Fibroblast of skin of left quadriceps (primary cell): ENCODE measurements at regions not wholly inside any gene's neighbourhood (a gene's known extent, or its start where the extent isn't known, plus 50 kb on each side); places are given as distances from the start of the nearest gene placed in this dataset.

Source experiments
- DNase-seq, 2 experiments: peaks; one replicate each; pipeline ENCODE4 v3.0.0-alpha.2; 2013; ENCODE audit warnings: low read depth in 2 of 2

DNA sequence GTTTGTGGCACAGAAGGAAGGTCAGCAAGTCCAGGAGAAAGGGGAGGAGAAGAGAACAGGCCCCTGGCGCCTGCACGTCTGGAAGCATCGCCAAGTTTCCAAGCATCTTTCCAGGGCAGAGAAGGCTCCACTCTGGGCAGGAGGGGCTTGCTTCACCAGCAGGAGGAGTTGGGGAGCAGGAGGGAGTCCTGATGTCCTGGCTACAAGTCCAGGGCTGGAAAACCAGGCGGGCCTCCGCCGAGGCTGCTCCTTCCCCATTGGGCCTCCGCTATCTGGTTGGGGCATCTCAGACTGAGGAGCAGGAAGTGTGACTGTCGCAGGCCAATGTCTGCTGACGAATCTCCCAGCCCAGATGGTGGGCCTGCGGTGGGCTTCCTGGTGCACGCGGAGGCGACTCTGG lies 421.9 kb downstream of the PREX1 start:
- DNase-seq: no peak

DNA sequence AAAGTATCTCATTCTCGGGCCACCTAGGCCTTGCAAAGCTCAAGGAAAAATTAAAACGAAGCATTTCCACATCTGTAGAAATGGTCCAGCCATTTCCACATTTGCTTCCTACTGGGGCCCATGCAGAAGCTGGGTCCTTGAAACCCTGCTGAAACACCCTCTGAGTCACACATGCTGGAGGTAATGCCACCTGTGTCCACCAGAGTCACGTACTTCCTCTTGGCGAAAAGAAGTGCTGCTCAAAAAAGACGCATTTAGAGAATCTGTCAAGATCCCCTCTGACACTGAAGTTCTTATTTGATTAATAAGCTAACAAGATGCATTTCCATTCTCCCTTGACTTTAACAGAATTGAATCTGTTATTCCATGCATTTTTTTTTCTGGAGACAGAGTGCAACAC lies 423.2 kb downstream of the PREX1 start:
- DNase-seq: no peak

DNA sequence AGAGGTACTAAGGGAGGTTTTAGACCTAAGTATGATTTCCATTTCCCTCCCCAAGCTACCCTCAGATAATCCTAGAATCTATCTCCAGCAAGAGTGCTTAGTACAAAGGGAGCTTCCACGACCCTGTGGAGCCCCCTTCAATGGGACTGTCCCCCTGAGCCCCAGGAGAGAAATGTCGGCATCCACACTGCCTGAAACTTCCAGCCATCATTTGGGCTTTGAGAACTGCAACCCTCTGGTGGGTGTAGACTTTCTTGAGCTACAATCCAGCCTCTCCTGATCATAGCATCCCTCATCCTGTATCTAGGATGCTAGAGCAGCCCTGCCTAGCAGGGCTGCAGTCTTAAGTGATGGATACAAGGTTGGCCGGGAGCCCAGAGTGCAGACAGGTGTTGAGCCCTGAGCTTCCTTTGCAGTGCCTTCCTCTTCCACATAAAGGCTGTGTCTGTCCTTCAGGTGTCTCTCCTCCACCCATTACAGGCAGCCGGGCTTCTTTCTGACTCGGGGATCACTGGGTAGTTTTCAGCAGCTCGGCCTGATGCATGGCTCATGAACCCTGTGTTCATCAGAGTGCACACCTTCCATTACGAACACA lies 424.5 kb downstream of the PREX1 start:
- no peak for DNase-seq

DNA sequence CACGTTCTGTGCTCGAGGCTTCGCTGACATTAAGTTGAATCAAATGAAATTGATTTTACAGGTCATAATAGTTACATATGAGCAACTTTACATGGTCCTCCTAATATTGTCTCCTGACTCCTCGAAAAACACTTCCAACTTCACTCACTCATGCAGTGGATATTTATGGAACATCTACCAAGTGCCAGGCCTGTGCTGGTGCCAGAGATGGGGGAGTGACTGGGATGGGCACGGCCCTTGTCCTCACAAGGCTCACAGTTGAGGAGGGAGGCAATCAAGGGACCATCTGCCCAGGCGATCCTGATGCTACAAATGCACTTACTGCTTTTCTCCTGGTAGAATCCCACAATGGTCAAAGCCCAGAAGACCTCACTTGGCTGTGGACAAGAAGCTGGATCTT lies 426.4 kb downstream of the PREX1 start:
- no peak for DNase-seq

DNA sequence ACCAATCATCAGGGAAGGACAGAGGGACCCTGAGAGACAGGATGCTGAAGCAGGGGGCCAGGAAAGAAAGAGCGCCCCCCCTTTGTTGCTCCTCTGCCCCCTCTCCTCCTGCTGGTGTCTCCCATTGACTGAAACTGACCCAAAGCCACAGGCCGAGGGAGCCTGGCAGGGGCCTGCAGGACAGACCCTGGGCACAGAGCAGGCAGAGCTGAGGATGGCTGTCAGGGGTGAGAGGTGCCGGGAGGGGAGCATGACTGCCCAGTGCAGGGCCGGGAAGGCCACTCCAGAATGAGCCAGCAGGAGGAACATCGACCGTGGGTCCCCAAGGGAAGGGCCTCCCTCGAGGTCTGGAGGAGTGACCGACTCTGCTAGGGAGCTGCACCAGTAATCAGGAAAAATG lies 427.8 kb downstream of the PREX1 start:
- DNase-seq: no peak

DNA sequence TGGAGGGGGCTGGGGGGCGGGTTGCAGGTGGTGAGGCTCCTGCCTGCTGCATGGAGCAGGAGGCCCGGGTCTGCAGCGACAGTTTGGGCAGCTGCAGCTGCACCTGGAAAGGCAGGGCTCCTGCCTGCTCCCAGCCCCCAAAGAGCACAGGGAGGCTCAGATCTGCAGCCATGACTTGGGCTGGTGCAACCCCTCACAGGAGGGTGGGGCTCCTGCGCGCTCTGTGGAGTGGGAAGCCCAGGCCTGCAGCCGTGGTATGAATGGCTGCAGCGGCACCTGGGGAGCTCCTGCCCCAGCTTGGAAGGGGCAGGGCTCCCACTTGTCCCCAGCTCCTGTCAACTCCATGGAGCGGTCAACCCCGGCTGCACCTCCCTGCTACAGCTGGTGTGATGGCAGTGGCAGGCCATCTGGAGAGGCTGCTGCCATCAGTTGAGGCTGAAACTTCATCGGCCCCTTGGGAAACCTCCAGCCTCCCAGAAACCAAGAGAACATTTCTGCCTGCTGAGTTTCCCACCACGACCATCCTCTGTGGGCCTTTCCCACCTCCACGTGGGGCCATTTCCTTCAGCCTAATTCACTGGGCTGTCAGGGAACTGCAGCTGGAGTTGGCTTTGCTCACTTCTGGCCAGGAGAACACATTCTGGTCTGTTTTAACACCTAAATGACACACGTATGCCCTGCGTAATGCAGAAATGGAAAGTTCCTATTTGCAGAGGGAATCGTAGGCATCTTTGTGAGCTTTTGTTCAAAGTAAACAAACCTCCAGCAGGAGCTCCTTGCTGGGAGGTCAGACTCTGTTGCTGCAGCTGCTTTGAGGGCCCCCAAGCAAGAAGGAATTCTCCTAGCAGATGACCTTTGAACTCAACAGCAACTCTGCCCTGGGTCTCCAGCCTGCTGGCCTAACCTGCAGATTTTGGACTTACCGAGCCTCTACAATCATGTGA lies 429.0 kb downstream of the PREX1 start:
- peak in 1 of 2 experiments; percentile 6 for DNase-seq

DNA sequence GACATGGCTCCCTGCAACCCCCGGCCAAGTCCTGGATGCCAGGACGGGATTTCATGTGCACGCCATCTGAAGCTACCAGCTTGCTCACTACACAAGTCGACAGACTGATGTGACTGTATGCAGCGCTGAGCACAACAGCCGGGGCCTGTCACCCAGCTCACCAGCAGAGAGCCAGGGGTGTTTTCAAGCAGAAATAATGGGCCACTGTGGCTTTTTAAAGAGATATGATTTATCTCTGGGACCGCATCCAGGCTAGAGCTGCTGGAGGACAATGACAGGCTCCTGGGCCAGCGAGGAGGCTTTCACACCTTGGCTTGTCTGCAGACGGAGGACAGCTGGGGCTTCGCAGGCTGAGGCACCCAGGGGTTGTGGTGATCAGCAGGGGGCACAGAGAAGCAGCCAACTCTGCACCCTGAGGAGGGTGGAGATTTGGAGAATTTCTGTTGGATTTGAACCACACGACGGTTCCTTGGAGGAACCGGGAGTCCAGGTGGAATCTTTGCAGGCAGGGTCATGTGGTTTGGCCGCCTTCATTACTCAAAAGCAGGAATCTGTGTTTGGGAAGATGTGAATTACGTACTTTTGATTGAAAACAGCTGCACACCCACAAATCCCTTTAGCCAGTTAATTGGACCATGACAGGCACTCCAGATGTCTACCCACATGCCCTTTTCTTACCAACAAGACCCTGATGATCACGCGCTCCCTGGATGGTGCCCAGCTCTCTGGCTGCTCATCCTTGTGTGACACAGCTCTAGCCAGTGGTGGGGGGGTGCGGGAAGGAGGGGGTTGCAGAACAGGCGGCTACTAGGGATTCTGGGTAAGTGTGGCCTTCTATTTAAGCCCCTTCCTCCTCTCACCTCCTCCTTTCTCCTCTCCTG lies 430.6 kb downstream of the PREX1 start:
- DNase-seq: peak; percentile 20 to 26

DNA sequence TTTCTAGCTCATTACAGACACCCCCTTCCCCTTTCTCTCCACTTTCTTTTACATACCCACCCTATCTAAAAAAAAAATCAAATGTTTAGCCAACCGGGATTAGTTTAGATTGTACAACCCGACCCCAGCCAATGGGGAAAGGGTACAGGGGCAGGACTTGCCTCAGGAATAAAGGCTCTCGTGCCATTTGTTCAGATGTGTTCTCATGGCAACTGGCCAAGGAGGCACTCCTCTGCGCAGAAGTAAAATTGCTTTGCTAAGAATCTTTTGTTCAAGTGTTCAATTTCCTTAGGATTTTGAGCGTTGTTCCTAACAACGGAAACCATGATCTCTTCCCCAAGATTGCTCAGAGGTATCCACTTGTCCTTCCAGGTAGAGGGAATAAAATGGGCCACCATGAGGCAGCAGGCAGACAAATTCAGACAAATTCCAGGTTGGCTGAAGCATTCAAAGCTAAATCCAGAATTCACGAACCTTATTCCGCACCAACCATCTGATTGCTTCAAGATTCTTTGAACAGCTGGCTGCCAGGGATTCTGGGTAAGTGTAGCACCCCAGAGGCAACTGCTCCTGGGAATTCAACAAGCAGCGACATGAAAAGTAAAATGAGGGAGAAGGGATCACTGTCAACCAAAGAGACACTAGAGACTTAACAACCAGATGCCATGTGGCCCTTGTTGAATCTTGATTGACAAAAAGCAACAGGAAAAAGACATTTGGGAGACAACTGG lies 431.8 kb downstream of the PREX1 start:
- no peak for DNase-seq

DNA sequence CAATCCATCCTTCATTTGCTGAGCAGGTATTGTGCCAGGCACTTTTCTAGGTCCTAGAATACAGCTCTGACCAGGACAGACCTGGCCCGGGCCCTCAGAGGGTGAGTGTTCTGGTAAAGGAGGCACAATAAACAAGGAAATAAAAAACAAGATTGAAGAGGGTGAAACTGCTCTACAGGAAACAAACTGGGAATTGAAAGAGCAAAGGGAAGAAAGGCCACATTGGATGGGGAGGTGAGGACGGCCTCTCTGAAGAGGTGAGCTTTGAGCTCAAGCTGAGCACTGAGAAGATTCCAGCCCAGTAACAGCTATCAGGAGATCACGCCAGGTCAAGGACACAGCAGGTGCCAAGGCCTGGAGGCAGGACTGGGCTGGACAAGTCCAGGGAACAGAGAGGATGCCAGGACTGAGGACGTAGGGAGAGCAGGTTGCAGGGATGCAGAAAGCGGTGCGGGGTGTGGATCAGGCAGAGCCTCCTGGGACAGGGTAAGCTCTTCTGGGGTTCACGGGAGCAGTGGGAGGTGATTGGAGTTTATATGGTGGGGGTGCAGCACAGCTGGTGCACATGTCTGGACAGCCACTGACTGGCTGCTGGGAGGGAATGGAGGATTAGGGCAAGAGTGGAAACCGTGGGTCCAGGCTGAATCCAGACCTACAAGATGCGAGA lies 433.3 kb downstream of the PREX1 start:
- DNase-seq: no peak

DNA sequence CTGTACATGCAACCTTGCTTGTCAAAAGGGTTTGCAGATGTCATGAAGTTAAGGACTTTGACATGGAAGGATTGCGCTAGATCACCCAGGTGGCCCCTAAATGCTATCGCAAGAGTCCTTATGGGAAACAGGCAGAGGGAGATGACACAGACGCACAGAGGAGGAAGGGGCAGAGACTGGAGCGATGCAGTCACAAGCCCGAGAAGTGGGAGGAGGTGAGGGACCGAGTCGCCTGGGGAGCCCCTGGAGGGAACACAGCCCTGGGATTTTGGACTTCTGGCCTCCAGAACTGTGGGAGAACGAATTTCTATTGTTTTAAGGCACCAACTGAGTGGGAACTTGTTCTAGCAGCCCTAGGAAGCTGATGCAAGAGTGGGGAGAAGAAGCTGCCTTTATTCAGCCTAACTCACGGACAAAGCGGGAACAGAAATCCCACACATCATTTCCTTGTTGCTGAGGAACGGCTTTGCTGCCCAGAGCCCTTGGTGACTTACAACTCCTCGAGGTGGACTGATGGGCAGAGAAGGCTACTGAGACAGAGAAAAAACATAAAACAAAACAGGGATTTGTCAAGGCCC lies 434.0 kb downstream of the PREX1 start:
- DNase-seq: no peak

DNA sequence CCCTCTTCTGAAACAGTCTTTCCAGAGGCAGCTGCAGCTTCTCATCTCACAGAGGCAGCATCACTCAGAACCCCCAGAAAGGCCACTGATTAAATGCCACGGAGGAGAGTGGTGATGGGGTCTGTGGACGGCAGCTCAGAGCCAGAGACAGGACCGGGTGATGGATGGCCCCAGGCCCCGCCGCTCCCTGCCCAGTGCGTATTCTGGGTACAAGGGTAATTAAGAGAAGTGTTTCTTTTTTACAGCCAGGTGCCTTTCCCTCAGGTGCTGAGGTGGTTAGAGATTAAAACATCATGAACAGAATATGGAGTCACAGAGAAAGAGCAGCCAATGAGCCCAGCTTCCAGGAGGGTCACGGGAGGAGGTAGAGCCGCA lies 434.5 kb downstream of the PREX1 start:
- DNase-seq: no peak

DNA sequence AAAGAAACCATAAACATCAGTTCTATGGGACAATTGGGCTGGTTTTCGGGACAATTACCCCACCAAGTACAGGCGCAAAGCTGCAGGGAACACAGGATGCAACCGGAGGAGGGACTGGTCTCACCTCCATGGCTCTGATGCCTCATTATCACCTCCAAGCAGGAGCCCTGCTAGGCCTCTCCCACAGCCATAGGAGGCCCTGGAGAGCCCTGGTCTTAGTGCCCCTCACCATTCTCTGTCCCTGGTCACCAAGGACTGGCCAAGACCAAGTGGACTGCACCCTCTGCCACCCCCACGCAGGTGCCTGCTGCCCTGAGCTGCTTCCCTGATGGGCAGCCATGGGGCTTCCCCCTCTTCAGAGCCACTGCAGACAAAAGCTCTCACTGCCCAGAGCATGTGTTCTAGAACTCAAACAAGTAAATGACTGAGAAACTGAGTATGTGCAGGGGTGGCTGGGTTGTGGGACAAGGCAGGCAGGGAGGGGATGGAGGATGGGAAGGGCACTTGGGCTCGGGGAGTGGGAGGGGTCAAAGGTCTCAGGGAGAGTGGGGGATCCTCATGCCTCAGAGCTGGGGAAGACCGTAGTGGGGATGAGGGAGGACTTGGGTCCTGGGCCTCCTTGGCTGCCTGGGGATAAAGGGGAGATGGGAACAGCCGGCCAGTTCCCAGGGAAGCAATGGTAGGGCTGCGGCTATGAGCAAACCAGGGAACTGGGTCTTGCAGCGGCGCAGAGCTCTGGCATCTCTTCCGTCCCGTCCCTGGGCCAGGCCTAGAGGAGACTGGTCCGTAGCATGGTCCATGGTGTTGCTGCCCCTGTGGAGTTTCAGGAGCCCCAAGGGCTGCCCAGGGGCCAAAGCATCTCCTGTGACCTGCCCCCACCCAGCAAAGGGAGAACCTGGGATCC lies 435.1 kb downstream of the PREX1 start:
- DNase-seq: no peak

DNA sequence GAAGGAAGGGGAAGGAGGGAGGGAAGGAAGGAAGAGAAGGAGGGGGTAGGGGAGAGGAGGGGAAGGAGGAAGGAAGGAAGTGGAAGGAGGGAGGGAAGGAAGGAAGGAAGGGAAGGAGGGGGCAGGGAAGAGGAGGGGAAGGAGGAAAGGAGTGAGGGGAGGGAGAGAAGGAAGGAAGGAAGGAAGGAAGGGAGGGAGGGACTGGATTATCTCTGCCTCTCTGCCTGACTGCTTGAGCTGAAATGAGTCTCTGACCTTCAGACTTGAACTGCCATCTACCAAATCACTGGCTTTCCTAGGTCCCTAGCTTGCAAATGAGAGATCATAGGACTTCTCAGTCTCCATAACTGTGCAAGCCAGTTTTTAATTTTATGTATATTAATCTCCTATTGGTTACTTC lies 436.8 kb downstream of the PREX1 start:
- DNase-seq: no peak

DNA sequence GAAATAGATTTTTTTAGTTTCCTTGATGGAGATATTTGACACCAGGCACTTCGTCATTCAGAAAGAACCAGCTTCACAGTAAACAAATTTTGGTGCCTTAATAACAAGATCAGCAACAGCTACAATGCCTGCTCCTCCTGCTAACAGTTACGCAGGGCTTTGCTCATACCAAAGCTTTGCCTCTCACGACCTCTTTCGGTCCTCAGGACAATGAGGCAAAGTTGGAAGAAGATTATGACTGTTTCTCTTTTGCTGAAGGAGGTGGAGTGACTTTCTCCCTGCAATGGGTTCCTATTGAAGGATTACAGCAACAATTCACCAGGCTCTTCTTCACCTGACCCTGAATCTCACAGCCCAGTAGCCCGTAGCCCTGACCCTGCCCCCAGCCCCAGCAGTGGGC lies 440.1 kb downstream of the PREX1 start:
- DNase-seq: no peak

DNA sequence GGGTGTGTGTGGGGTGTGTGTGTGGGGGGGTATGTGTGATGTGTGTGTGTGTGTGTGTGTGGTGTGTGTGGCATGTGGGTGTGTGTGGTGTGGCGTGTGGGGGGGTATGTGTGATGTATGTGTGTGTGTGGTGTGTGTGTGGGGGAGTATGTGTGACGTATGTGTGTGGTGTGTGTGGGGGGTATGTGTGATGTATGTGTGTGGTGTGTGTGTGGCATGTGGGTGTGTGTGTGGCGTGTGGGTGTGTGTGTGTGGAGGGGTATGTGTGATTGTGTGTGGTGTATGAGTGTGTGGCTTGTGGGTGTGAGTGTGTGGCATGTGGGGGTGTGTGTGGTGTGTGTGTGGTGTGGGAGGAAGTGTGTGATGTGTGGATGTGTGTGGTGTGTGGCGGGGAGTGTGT lies 442.3 kb downstream of the PREX1 start:
- no peak for DNase-seq

DNA sequence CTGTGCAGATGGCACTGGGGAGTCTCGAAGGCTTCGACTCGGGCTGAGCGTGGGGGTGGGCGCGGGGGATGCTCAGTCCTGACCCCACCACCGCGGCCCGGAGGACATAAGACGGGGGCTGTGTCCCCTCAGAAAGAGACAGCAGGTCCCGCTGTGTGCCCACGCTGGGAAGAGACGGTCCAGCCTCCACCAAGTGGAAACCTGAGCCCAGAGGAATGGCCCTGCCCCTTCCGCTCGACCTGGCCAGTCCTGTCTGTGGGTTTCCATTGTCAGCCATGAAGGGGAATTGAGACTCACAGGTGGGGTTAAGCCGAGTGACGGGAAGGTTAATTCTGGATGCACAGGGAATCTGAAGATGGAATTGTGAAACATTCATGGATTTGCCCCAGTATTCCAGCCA lies 442.7 kb downstream of the PREX1 start:
- DNase-seq: no peak

DNA sequence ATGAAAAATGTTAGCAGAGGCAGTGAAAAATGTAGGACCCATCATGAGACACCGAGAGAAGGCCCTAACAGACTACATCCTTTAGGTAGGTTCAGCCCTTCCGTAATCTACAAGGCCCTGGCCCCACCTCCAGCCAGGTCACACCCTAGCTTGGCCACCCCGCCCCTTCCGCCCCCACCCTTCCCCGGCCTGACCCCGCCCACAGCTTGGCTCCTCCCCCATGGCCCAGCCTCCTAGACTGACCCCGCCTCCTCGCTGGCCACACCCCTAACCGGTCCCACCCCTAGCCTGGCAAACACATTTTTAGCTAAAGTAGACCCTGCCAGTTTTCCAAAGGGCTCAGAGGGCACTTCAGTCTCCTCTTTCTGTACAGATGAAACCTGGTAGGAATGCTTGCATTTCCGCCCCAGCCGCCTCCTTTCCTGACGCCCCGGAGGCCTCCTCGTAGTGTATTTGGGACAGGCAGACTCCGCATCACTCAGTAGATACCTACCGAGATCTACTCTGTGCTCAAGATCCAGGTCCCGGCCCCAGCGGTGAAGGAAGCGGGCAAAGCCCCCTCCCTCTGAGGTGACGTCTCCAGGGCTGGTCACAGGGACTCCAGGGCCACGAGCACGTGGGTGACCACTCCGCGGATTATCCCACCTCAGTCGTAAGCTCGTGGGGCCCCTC lies 443.5 kb downstream of the PREX1 start:
- DNase-seq: no peak

DNA sequence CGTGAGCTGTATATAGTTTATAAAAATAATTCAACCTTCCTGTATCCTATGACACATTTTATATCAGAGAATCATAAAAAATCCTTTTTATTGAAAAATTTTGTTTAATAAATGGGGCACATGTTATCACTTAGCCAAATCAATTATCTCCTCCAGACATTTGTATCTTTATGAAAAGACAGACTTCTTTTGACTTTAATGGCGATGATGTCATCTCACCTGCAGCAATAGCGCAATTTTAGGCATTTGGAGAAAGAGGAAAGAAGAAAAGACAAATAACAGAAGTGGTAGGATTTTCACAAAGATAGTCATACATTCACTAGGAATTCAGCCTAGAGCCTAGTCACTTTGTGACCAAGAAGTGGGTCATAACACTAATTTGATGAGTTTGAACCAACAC lies 444.5 kb downstream of the PREX1 start:
- DNase-seq: no peak

DNA sequence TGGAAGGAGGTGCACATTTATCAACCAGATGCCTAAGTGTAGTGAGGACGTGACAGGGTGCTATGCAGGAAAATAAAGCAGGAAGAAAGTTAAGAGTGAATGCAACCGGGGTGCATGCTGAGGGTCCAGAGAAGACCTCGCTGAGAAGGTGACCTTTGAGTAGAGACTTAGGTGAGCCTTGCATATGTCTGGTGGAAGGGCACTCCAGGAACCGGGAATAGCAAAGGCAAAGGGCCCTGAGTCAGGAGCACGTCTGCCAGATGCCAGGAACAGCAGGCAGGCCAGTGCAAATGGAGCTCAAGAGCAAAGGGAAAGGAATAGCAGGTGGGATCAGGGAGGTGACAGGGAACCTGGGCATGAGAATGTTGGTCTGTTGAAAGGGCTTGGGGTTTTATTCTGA lies 445.5 kb downstream of the PREX1 start:
- DNase-seq: no peak
